ENCODE measurements at regions not wholly inside any gene's neighbourhood (a gene's known extent, or its start where the extent isn't known, plus 50 kb on each side); places are given as distances from the start of the nearest gene placed in this dataset.

DNA sequence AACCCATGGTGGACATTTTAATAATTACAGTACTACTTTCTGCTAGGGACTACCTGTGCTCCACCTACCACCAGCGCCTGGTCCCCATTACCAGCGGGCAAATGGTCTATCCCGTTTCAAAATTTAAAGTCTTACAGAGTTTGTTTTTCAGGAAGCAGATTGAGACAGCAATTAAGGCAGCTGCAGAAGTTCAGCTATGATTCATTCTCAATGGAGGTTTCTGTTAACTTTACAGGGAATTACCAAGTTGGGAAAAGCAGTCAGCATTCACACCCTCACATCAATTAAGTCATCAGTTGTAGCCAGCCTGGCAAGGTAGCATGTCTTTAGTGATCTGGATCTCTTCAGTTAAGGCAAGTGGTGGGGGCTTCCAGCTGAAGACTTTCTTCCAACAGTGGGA, 410.6 kb upstream of the DAB2 start:
- TF ChIP-seq, protein P1, sequence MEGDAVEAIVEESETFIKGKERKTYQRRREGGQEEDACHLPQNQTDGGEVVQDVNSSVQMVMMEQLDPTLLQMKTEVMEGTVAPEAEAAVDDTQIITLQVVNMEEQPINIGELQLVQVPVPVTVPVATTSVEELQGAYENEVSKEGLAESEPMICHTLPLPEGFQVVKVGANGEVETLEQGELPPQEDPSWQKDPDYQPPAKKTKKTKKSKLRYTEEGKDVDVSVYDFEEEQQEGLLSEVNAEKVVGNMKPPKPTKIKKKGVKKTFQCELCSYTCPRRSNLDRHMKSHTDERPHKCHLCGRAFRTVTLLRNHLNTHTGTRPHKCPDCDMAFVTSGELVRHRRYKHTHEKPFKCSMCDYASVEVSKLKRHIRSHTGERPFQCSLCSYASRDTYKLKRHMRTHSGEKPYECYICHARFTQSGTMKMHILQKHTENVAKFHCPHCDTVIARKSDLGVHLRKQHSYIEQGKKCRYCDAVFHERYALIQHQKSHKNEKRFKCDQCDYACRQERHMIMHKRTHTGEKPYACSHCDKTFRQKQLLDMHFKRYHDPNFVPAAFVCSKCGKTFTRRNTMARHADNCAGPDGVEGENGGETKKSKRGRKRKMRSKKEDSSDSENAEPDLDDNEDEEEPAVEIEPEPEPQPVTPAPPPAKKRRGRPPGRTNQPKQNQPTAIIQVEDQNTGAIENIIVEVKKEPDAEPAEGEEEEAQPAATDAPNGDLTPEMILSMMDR (IDR thresholded peaks at IDR 0.05; ENCODE audit: low read depth, low read length): no peak
- TF ChIP-seq EZH2phosphoT487 (IDR thresholded peaks at IDR 0.05; ENCODE audit: low read depth): no peak

Data from OCI-LY3 (cell line).